Epithelial cell of esophagus (primary cell): ENCODE measurements at regions not wholly inside any gene's neighbourhood (a gene's known extent, or its start where the extent isn't known, plus 50 kb on each side); places are given as distances from the start of the nearest gene placed in this dataset.

ENCODE experiments used
- DNase-seq: peaks from one replicate; pipeline ENCODE4 v3.0.0; 2010; ENCODE audit warnings: low read depth
- H3K4me3 ChIP-seq: 2 replicates; pipeline ENCODE4 v1.5.1; 2011; ENCODE audit warnings: mild to moderate bottlenecking, low read length, control low read depth
- CTCF ChIP-seq: IDR thresholded peaks from 2 replicates; pipeline ENCODE4 v1.5.1; 2011; ENCODE audit warnings: low read depth, mild to moderate bottlenecking, low read length, control low read depth, inconsistent platforms; ENCODE audit not compliant: insufficient read depth; ENCODE audit errors: missing control alignments

- no peak for TF ChIP-seq CTCF
- no peak for DNase-seq
- no peak overlapping the region for H3K4me3 ChIP-seq
Measured at GRCh38 chr20:63099456-63100173, 92.9 kb upstream of the BHLHE23 start.

GRCh38 chr20:63098195-63098810, 91.5 kb upstream of the BHLHE23 start:
- no peak for TF ChIP-seq CTCF
- DNase-seq: no peak
- H3K4me3 ChIP-seq: no peak overlapping the region

GRCh38 chr20:63097336-63097831, 90.6 kb upstream of the BHLHE23 start:
- DNase-seq: no peak
- H3K4me3 ChIP-seq: no peak overlapping the region
- TF ChIP-seq CTCF: no peak

DNA sequence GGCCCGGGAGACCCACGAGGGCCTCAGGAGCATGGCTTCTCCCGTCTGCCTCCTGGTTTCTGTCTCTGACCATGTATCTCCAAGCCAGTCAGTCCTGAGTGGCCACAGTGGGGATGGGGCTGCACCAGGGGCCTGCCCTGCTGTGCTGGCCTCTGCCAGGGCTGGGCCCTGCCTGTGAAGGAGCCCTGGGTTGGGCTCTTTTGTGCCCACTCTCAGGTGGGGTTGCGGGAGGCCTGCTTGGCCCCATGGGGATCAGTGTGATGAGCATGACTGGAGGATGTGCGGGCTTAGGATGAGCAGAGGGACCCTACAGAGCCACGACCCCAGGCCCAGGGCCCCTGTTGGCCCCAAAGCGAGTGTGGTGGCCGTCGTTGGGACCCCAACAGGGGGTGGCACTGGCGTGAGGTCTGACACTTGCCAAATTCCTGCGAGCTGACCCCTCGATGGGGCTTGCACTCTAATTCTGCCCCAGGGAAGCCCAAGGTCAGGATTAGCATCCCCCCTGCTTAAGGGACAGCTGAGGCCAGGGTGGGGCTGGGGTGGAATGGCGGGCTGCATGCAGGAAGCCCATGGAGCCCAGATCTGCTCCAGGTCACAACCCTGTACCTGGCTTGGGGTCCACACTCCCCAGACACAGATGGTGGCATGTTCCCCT, 90.0 kb upstream of the BHLHE23 start:
- H3K4me3 ChIP-seq: no peak overlapping the region
- TF ChIP-seq CTCF: no peak
- DNase-seq: no peak

GRCh38 chr20:63095718-63096654, 89.2 kb upstream of the BHLHE23 start:
- DNase-seq: no peak
- no peak overlapping the region for H3K4me3 ChIP-seq
- no peak for TF ChIP-seq CTCF

DNA sequence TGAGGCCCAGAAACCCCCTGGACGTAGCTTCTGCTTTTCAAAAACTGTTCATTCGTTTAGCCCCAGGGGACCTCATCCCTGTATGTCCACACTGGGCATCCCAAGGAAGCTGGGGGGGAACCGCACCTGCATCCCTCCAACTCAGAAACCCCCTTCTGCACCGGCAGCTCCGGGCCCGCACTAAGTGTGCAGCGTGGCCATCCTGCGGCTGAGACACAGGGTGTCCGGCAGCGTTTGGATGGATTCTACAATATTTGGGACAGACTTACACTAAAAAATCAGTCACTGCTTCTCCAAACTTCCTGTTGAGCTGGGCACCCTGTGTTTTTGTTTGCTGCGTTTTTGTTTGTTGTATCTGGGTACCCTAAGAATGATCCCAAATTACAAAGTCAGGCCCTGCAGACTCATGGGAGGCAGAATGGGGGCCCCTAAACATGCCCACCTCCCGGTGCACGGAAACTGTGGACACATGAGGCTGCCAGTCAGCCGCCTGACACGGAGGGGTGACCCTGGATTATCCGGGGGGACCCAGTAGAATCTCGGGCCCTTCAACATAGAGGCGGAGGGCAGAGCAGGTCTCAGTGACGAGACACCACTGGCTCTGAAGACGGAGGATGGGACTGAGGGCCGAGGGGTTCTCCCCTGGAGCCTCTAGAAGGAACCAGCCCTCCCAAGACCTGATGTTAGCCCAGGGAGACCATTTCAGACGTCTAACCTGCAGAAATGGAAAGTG, 88.2 kb upstream of the BHLHE23 start:
- no peak overlapping the region for H3K4me3 ChIP-seq
- no peak for DNase-seq
- no peak for TF ChIP-seq CTCF
